SKM-1 (cell line): ENCODE measurements at regions not wholly inside any gene's neighbourhood (a gene's known extent, or its start where the extent isn't known, plus 50 kb on each side); places are given as distances from the start of the nearest gene placed in this dataset.
"Not testable (repeated sequence)": the region's sequence is repeated elsewhere in the genome, so short reads cannot be mapped to it uniquely, and the experiment has no call there.

Source experiments
- DNase-seq: peaks from one replicate; lab custom pipeline; 2025; ENCODE audit not compliant: unreplicated experiment; lab: John Stamatoyannopoulos, UW

GRCh38 chr15:35211240-35211902 lies 126.3 kb upstream of the NANOGP8 start:
- no peak for DNase-seq

DNA sequence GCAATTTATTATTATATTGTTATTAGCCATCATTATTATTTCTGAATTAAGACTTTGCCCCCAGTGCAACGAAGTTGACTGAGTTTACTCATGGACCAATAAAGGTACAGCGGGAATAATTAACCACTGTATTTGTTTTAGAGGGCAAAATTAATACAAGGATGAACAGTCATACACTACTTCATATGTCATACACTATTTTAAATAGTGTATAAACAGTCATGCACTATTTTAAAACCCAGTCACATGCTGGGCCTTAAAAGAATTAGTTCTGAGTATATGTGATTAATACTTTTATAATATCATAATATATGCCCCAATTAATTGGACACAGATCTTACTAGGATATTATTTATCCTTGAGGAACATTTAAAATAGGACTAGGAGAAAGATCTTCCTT lies 125.3 kb upstream of the NANOGP8 start:
- DNase-seq: no peak

DNA sequence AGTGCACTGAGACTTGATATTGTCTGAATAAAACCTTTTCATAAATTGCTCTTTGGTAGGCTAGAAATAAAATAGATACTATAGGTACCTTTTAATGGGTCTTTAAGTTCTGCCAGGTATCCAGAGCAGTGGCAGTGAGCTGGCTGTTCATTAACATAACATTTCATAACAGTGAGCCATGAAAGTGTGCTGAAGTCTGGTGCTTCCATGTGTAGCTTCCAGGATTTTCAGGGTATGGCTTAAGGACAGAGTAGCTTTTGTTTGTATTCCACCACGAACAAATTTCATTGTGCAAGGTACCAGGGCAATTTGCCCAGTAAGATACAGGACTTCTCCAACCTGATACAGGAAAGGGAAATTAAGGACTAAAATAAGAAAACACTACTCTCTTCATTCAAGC lies 124.7 kb upstream of the NANOGP8 start:
- no peak for DNase-seq

GRCh38 chr15:35208353-35208752 lies 123.3 kb upstream of the NANOGP8 start:
- DNase-seq: no peak

DNA sequence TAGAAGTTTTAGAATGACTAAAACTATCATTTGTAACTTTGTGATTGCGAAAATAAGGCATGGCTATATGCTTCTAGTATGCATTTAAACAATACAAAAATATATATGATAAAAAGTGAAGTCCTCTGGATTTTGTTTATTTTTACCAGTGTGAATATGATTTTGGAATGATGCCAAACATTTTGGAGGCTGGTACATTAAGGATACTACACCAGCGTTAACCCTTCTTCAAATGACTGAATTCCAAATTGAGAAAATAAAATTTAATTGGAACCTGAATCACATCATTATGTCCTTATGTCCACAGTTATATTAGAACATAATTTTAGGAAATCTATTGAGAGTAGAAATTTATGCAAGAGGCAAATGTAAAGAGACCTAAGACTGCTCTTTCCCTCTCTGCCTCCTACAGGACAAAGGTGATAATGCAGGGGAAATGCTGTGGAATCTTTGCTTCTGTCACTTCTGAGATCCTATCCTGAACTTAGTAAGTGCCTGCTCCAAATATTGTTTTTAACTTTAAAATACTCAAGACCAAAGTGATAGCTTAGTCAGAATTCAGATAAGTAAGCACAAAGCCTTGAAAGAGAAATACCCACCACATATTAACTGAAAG lies 121.1 kb upstream of the NANOGP8 start:
- peak; percentile 7 for DNase-seq

DNA sequence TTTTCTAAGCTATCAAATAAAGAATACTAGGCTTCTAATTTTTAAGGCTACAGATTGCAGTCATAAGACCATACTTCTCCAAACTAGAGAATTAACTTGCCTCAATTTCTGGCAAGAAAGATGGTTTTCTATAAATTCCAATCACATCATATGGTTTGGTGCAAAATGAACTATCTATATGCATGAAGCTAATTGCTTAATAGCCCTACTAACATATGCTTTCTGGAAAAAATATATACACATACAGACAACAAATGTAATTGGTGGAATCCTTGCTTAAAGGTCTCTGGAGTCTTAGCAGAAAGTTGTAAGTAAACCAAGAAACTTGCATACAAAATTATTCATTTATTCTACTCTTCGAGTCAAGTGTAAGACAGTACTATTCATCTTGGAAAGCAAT lies 113.1 kb upstream of the NANOGP8 start:
- no peak for DNase-seq

DNA sequence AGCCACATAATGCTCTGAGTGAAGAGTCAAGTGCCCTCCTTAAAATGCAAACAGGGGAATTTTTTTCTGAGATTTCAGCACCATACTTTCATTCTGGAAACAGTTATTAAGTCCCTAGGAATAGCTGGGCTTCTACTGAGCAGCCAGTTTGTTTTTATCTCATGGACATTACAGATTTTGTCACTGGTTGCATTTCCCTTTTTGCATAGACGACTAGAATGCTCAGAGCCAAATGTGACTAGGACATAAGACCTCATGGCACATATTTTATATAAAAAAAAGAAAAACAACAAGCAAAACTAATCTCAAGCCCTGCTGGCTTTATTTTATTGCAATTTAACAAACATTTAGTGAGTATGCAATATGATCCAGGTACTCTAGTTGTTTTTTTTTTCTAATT lies 112.7 kb upstream of the NANOGP8 start:
- DNase-seq: no peak

DNA sequence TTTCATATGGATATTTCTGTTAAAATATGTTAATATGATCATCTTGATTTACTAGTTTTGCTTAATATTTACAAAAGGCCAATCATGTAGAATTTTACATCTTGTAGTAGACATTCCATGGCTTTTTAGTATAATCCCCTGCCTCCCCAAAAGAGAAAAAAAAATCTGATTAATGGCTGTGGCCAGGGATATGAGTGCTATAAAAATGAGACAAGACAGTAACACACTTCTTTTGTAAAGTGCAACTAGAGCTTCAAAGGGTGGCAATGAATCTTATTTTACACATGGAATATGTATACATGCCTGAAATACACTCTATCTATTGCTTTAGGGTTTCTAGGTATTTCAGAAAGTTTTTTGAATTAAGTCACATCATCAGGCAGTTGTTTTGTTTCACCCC lies 112.2 kb upstream of the NANOGP8 start:
- DNase-seq: no peak

- DNase-seq: no peak
Measured at GRCh38 chr15:35196273-35196672, 111.2 kb upstream of the NANOGP8 start.

DNA sequence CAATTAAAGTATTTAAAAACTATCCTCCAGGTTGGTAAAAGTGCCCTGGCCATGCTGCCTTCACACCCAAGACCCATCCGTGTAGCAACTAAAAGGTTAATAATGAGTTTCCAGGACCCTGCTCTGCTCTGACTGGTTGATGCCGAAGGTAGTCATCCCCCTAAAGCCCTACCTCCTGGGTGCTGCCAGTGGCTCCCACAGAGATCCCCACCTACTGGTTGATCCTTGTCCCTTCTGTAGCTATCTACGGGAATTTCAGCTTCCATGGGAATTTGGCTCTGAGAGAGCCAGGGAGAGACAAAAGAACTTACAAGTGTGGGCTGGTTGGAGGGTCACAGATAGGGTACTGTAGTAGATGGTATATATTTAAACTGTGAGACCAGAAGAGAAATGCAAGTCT lies 110.6 kb upstream of the NANOGP8 start:
- DNase-seq: no peak

- DNase-seq: no peak
Measured at GRCh38 chr15:35195031-35195430, 109.9 kb upstream of the NANOGP8 start.

DNA sequence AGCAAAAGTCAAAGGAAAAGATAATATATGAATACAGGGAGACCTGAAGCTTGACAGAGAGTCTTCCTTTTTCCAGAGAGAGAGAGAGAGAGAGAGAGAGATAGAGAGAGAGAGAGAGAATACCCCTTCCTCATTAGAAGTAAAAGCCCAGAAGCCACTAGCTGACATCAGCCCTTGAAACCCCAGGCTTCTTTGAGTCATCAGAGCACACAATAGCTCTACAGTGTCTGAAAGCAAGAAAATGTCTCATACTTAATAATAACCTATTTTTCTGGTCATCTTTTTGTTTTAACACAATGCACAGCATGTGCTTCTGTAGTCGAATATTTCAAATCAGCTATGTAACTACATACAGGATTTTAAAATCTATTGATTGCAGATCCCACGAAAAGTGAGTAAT lies 109.2 kb upstream of the NANOGP8 start:
- no peak for DNase-seq

DNA sequence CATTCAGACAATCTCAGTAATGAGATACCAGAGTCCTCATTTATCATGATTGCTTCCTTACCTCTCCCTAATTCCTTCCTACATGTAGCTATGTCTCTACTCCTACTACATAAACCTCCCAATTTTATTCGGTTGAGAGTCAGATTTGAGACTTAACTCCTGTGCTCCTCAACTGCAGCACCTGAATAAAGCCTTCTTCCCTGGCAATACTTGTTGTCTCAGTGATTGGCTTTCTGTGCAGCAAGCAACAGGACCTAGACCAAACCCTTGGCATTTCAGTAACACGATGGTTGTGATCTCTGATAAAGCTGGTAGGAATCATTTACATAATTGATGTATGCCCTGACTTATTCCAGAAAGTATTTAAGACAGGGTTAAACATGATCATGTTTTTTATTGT lies 106.7 kb upstream of the NANOGP8 start:
- DNase-seq: no peak

GRCh38 chr15:35186346-35186745 lies 101.3 kb upstream of the NANOGP8 start:
- DNase-seq: no peak

- DNase-seq: no peak
Measured at GRCh38 chr15:35184646-35185045, 99.6 kb upstream of the NANOGP8 start.

DNA sequence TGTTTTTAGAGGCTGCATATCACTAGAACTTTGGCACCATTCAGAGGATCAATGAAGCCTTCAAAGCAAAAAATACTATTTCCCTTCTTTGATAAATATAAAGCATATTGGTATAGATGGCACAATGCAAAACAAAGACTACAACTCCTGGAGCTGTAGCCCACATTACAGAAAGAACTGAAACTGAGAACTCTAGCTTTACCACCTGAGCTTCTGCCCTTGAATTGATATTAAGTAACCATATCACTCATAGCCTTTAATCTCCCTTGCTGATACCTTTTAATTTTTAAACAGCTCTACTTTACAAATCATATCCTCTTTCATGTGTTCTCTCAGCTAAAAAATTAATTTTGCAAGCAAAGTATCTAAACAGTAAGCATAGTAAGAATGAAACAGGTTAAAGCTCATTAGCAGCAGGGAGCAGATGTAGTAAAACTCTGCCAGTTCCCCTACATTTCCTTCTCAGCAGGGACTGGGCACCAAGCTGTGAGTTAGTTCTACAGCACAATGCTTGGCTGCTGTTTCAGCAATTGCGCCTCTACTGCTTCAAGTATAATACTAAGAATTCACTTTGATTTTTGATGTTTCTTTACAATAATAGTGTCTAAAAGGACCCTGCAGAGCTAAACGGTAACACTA lies 97.9 kb upstream of the NANOGP8 start:
- no peak for DNase-seq

- DNase-seq: no peak
Measured at GRCh38 chr15:35181538-35181937, 96.4 kb upstream of the NANOGP8 start.

- no peak for DNase-seq
Measured at GRCh38 chr15:35179739-35180138, 94.6 kb upstream of the NANOGP8 start.

DNA sequence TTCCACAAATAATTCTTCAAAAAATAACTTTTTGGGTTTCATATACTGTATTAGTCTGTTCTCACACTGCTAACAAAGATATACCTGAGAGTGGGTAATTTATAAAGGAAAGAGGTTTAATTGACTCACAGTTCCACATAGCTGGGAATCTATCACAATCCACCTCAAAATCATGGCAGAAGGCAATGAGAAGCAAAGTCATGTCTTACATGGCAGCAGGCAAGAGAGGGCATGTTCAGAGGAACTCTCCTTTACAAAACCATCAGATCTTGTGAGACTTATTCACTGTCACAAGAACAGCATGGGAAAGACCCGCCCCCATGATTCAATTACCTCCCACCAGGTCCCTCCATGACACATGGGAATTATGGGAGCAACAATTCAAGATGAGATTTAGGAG lies 93.1 kb upstream of the NANOGP8 start:
- DNase-seq: not testable (repeated sequence)

DNA sequence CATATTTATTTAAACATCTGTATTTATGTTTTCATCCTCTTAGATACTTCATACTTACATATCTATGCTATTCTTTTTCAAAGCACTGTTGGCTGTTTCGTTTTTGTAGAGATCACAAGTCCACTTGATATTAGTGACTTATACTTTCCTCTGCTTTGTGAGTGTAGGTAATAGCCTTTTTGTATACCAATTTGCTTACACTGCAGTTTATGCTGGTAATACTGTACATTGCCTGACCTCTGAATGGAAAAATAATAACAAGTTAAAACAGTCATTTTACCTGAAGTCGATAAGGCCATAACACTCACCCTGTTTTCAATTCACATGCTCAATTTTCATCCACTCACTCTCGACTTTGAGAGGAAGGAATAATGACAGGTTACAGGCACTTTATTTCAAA lies 89.9 kb upstream of the NANOGP8 start:
- DNase-seq: no peak

DNA sequence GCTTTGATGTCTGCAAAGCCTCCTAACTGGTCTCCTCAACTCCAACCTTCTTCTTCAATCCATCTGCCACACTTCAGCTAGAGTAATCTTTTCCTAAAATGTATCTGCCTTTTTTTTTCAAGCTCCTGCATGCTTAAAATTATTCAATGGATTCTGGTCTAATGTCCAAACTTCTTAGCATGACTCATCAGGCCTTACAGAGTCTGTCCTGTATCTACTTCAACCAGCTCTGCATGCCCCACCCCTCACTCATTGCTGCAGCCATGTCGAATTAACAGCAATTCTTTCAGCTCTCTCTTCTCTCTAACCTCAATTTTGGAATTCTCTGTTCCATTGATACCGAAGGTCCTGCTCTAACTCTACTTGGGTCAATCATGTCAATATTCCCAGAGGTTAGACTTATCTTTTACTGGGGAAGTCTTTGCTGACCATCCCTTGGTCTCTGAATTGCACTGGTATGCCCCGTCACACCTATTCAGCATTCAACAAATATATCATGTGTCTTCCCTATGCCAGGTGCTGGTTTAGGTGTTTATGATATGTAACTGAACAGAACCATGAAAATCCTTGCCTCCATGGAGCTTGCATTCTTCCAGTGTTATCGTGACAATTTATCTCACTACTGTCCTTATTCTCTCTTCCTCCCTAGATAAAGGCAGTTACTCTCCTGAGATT lies 88.5 kb upstream of the NANOGP8 start:
- no peak for DNase-seq

GRCh38 chr15:35170207-35170606 lies 85.1 kb upstream of the NANOGP8 start:
- DNase-seq: no peak
